Neural cell (in vitro differentiated cells): ENCODE measurements at regions not wholly inside any gene's neighbourhood (a gene's known extent, or its start where the extent isn't known, plus 50 kb on each side); places are given as distances from the start of the nearest gene placed in this dataset.

ENCODE experiments used
- CTCF ChIP-seq: fragments of 450-650 bp; IDR thresholded peaks from 2 replicates; pipeline ENCODE4 v1.5.1; 2014; ENCODE audit warnings: antibody characterized with exemption, mild to moderate bottlenecking, moderate library complexity; ENCODE audit not compliant: poor library complexity, severe bottlenecking
- POLR2AphosphoS5 ChIP-seq: IDR thresholded peaks from 2 replicates; pipeline ENCODE4 v1.6.1; 2012

GRCh38 chr4:128363966-128364365 is 76.4 kb upstream of the PGRMC2 start:
- no peak for TF ChIP-seq POLR2AphosphoS5
- TF ChIP-seq CTCF = no peak
